ENCODE measurements at regions not wholly inside any gene's neighbourhood (a gene's known extent, or its start where the extent isn't known, plus 50 kb on each side); places are given as distances from the start of the nearest gene placed in this dataset.

GRCh38 chr22:48175721-48176120, 1413.3 kb downstream of the TBC1D22A start:
- no peaks in the 10 kb centered on the region for H3K36me3 ChIP-seq (ENCODE audit: low read length)
- H3K79me2 ChIP-seq (ENCODE audit: insufficient read depth, low read length), result no peaks in the 10 kb centered on the region
- TF ChIP-seq EZH2phosphoT487 (conservative IDR thresholded peaks at IDR 0.05; ENCODE audit: low read length) (no peak), CTCF (IDR thresholded peaks at IDR 0.05; ENCODE audit: insufficient read depth, low read length, poor library complexity, severe bottlenecking) (no peak)
- H3K27ac ChIP-seq (ENCODE audit: low read depth, low read length), result no peak overlapping the region
- H3K27me3 ChIP-seq (ENCODE audit: low read length), result no peaks in the 10 kb centered on the region
- H3K4me3 ChIP-seq (ENCODE audit: insufficient read depth, low read length, poor library complexity, severe bottlenecking), result no peak overlapping the region
- H3K4me2 ChIP-seq (ENCODE audit: low read depth, low read length, poor library complexity, severe bottlenecking), result no peak overlapping the region
- H2AFZ ChIP-seq (ENCODE audit: low read depth, low read length, severe bottlenecking), result no peak overlapping the region
- no peaks in the 10 kb centered on the region for H3K9me2 ChIP-seq (replicated peaks; ENCODE audit: insufficient read depth, low read length)
- H3K9ac ChIP-seq (ENCODE audit: low read length), result no peak overlapping the region
- no peaks in the 10 kb centered on the region for H4K20me1 ChIP-seq (ENCODE audit: low read depth, low read length)
- H3F3A ChIP-seq (ENCODE audit: insufficient read depth), result no peaks in the 10 kb centered on the region
- H3K9me3 ChIP-seq (ENCODE audit: insufficient read depth, low read length), result no peaks in the 10 kb centered on the region

- no peak overlapping the region for H3K9ac ChIP-seq (ENCODE audit: low read length)
- no peak overlapping the region for H3K4me3 ChIP-seq (ENCODE audit: insufficient read depth, low read length, poor library complexity, severe bottlenecking)
- no peak for TF ChIP-seq EZH2phosphoT487 (conservative IDR thresholded peaks at IDR 0.05; ENCODE audit: low read length)
- TF ChIP-seq CTCF (IDR thresholded peaks at IDR 0.05; ENCODE audit: insufficient read depth, low read length, poor library complexity, severe bottlenecking), result no peak
- H3K36me3 ChIP-seq (ENCODE audit: low read length), result no peaks in the 10 kb centered on the region
- no peaks in the 10 kb centered on the region for H3K27me3 ChIP-seq (ENCODE audit: low read length)
- H3F3A ChIP-seq (ENCODE audit: insufficient read depth), result no peaks in the 10 kb centered on the region
- H3K4me2 ChIP-seq (ENCODE audit: low read depth, low read length, poor library complexity, severe bottlenecking), result no peak overlapping the region
- no peak overlapping the region for H3K27ac ChIP-seq (ENCODE audit: low read depth, low read length)
- H3K79me2 ChIP-seq (ENCODE audit: insufficient read depth, low read length), result no peaks in the 10 kb centered on the region
- no peak overlapping the region for H2AFZ ChIP-seq (ENCODE audit: low read depth, low read length, severe bottlenecking)
- no peaks in the 10 kb centered on the region for H3K9me2 ChIP-seq (replicated peaks; ENCODE audit: insufficient read depth, low read length)
- H4K20me1 ChIP-seq (ENCODE audit: low read depth, low read length), result no peaks in the 10 kb centered on the region
- no peaks in the 10 kb centered on the region for H3K9me3 ChIP-seq (ENCODE audit: insufficient read depth, low read length)
Measured at GRCh38 chr22:48173773-48174160, 1411.3 kb downstream of the TBC1D22A start.

- H3K79me2 ChIP-seq (ENCODE audit: insufficient read depth, low read length), result no peaks in the 10 kb centered on the region
- no peak overlapping the region for H2AFZ ChIP-seq (ENCODE audit: low read depth, low read length, severe bottlenecking)
- TF ChIP-seq CTCF (IDR thresholded peaks at IDR 0.05; ENCODE audit: insufficient read depth, low read length, poor library complexity, severe bottlenecking), result no peak
- no peak for TF ChIP-seq EZH2phosphoT487 (conservative IDR thresholded peaks at IDR 0.05; ENCODE audit: low read length)
- no peaks in the 10 kb centered on the region for H4K20me1 ChIP-seq (ENCODE audit: low read depth, low read length)
- H3F3A ChIP-seq (ENCODE audit: insufficient read depth), result no peaks in the 10 kb centered on the region
- no peak overlapping the region for H3K4me2 ChIP-seq (ENCODE audit: low read depth, low read length, poor library complexity, severe bottlenecking)
- no peak overlapping the region for H3K27ac ChIP-seq (ENCODE audit: low read depth, low read length)
- no peak overlapping the region for H3K4me3 ChIP-seq (ENCODE audit: insufficient read depth, low read length, poor library complexity, severe bottlenecking)
- no peaks in the 10 kb centered on the region for H3K27me3 ChIP-seq (ENCODE audit: low read length)
- H3K36me3 ChIP-seq (ENCODE audit: low read length), result no peaks in the 10 kb centered on the region
- no peak overlapping the region for H3K9ac ChIP-seq (ENCODE audit: low read length)
- no peaks in the 10 kb centered on the region for H3K9me2 ChIP-seq (replicated peaks; ENCODE audit: insufficient read depth, low read length)
- no peaks in the 10 kb centered on the region for H3K9me3 ChIP-seq (ENCODE audit: insufficient read depth, low read length)
Measured at GRCh38 chr22:48173061-48173772, 1410.8 kb downstream of the TBC1D22A start.
